Muscle layer of colon (tissue), 2 donors: ENCODE measurements at regions not wholly inside any gene's neighbourhood (a gene's known extent, or its start where the extent isn't known, plus 50 kb on each side); places are given as distances from the start of the nearest gene placed in this dataset.

ENCODE experiments used
- H3K27ac ChIP-seq: one replicate; pipeline ENCODE4 v1.7.0; 2013; ENCODE audit warnings: low read depth, mild to moderate bottlenecking, low read length, moderate library complexity
- H3K27me3 ChIP-seq, 2 donors: one replicate each; pipeline ENCODE4 v1.7.0; 2013; ENCODE audit warnings: low read length in 2 of 2, mild to moderate bottlenecking in 2 of 2; ENCODE audit not compliant: insufficient read depth in 2 of 2, control insufficient read depth in 1 of 2
- H3K36me3 ChIP-seq: one replicate; pipeline ENCODE4 v1.7.0; 2013; ENCODE audit warnings: mild to moderate bottlenecking, low read length; ENCODE audit not compliant: insufficient read depth
- H3K4me1 ChIP-seq: one replicate; pipeline ENCODE4 v1.7.0; 2013; ENCODE audit warnings: mild to moderate bottlenecking, low read length; ENCODE audit not compliant: insufficient read depth
- H3K4me3 ChIP-seq, 2 donors: one replicate each; pipeline ENCODE4 v1.7.0; 2013; ENCODE audit warnings: low read length in 2 of 2, low read depth in 1 of 2, mild to moderate bottlenecking in 1 of 2, moderate library complexity in 1 of 2
- H3K9ac ChIP-seq: one replicate; pipeline ENCODE4 v1.7.0; 2013; ENCODE audit warnings: low read length
- H3K9me3 ChIP-seq: one replicate; pipeline ENCODE4 v1.7.0; 2013; ENCODE audit warnings: mild to moderate bottlenecking, low read length
- donor health status: abdominal sarcoma.
- donor health status: Adenocarcinoma of cecum.

- no peak overlapping the region for H3K27ac ChIP-seq
- H3K4me3 ChIP-seq = no peak overlapping the region
- no peaks in the 10 kb centered on the region for H3K36me3 ChIP-seq
- H3K9ac ChIP-seq = no peak overlapping the region
- no peaks in the 10 kb centered on the region for H3K9me3 ChIP-seq
- no peaks in the 10 kb centered on the region for H3K27me3 ChIP-seq
- H3K4me1 ChIP-seq = no peaks in the 10 kb centered on the region
These were observed 429.1 kb upstream of the INTU start for GRCh38 chr4:127203562-127204200.

- H3K9ac ChIP-seq = no peak overlapping the region
- H3K27me3 ChIP-seq = no peaks in the 10 kb centered on the region
- H3K9me3 ChIP-seq = no peaks in the 10 kb centered on the region
- H3K27ac ChIP-seq = no peak overlapping the region
- no peak overlapping the region for H3K4me3 ChIP-seq
- H3K4me1 ChIP-seq = no peaks in the 10 kb centered on the region
- no peaks in the 10 kb centered on the region for H3K36me3 ChIP-seq
These were observed 428.4 kb upstream of the INTU start for GRCh38 chr4:127204322-127204721.

- Histone ChIP-seq H3K27me3 (no peaks in the 10 kb centered on the region), H3K4me1 (peaks cover 12% of the 10 kb centered on the region), H3K9ac (no peak overlapping the region), H3K9me3 (no peaks in the 10 kb centered on the region), H3K4me3 (no peak overlapping the region), H3K27ac (no peak overlapping the region), H3K36me3 (no peaks in the 10 kb centered on the region)
These were observed 423.1 kb upstream of the INTU start for GRCh38 chr4:127209580-127210095.

- Histone ChIP-seq H3K36me3 (no peaks in the 10 kb centered on the region), H3K27me3 (no peaks in the 10 kb centered on the region), H3K9ac (no peak overlapping the region), H3K4me3 (no peak overlapping the region), H3K9me3 (no peaks in the 10 kb centered on the region), H3K27ac (no peak overlapping the region), H3K4me1 (peaks cover 12% of the 10 kb centered on the region)
These were observed 421.7 kb upstream of the INTU start for GRCh38 chr4:127210893-127211649.

- Histone ChIP-seq H3K4me1 (peaks cover 12% of the 10 kb centered on the region), H3K27ac (no peak overlapping the region), H3K27me3 (no peaks in the 10 kb centered on the region)
These were observed 420.9 kb upstream of the INTU start for GRCh38 chr4:127211650-127212560.

GRCh38 chr4:127212701-127213100 lies 420.1 kb upstream of the INTU start:
- Histone ChIP-seq H3K4me3 (no peak overlapping the region), H3K4me1 (peaks cover 12% of the 10 kb centered on the region), H3K27me3 (no peaks in the 10 kb centered on the region), H3K9ac (no peak overlapping the region), H3K9me3 (no peaks in the 10 kb centered on the region), H3K36me3 (no peaks in the 10 kb centered on the region), H3K27ac (no peak overlapping the region)

More at GRCh38 chr4:127211650-127212560, 420.9 kb upstream of the INTU start:
- no peak overlapping the region for H3K9ac ChIP-seq
- no peaks in the 10 kb centered on the region for H3K9me3 ChIP-seq
- H3K36me3 ChIP-seq = no peaks in the 10 kb centered on the region
- no peak overlapping the region for H3K4me3 ChIP-seq

- Histone ChIP-seq H3K36me3 (no peaks in the 10 kb centered on the region), H3K9ac (no peak overlapping the region), H3K4me3 (no peak overlapping the region), H3K9me3 (no peaks in the 10 kb centered on the region), H3K4me1 (peaks cover 12% of the 10 kb centered on the region), H3K27me3 (no peaks in the 10 kb centered on the region), H3K27ac (no peak overlapping the region)
These were observed 418.7 kb upstream of the INTU start for GRCh38 chr4:127214016-127214415.

- Histone ChIP-seq H3K27me3 (no peaks in the 10 kb centered on the region), H3K9ac (no peak overlapping the region), H3K27ac (no peak overlapping the region), H3K36me3 (no peaks in the 10 kb centered on the region), H3K4me3 (no peak overlapping the region), H3K9me3 (no peaks in the 10 kb centered on the region), H3K4me1 (peaks cover 12% of the 10 kb centered on the region)
These were observed 417.8 kb upstream of the INTU start for GRCh38 chr4:127214931-127215330.

- H3K4me1 ChIP-seq = peaks cover under 1% of the 10 kb centered on the region
- no peaks in the 10 kb centered on the region for H3K27me3 ChIP-seq
- H3K36me3 ChIP-seq = no peaks in the 10 kb centered on the region
- H3K27ac ChIP-seq = no peak overlapping the region
- no peak overlapping the region for H3K9ac ChIP-seq
- H3K9me3 ChIP-seq = no peaks in the 10 kb centered on the region
- no peak overlapping the region for H3K4me3 ChIP-seq
These were observed 415.0 kb upstream of the INTU start for GRCh38 chr4:127217586-127218229.

- Histone ChIP-seq H3K4me3 (no peak overlapping the region), H3K4me1 (no peaks in the 10 kb centered on the region), H3K9me3 (no peaks in the 10 kb centered on the region), H3K27me3 (no peaks in the 10 kb centered on the region), H3K27ac (no peak overlapping the region), H3K9ac (no peak overlapping the region), H3K36me3 (no peaks in the 10 kb centered on the region)
These were observed 413.5 kb upstream of the INTU start for GRCh38 chr4:127219232-127219631.

GRCh38 chr4:127224556-127224955 lies 408.2 kb upstream of the INTU start:
- H3K4me3 ChIP-seq = no peak overlapping the region
- no peaks in the 10 kb centered on the region for H3K9me3 ChIP-seq
- no peaks in the 10 kb centered on the region for H3K27me3 ChIP-seq
- H3K9ac ChIP-seq = no peak overlapping the region
- H3K27ac ChIP-seq = no peak overlapping the region
- no peaks in the 10 kb centered on the region for H3K36me3 ChIP-seq
- no peaks in the 10 kb centered on the region for H3K4me1 ChIP-seq
